Panc1 (cell line): ENCODE measurements at regions not wholly inside any gene's neighbourhood (a gene's known extent, or its start where the extent isn't known, plus 50 kb on each side); places are given as distances from the start of the nearest gene placed in this dataset.

Source experiments
- ATAC-seq: fragments of 200-7000 bp; cut with Tn5 transposase; 2 replicates; pipeline ENCODE4 v1.9.1; 2020; ENCODE audit warnings: mild to moderate bottlenecking, moderate library complexity
- BruUV-seq: library from RNA; stranded (reverse); fragments of 400-500 nt; replicated peaks from 2 replicates; lab custom pipeline; 2021; lab: Mats Ljungman, UMichigan
- CTCF ChIA-PET: fragments of 300-600 bp; sonication (Branson Sonifier 250); formaldehyde crosslinking; loops from one replicate; lab custom pipeline; 2022; ENCODE audit warnings: antibody characterized with exemption; lab: Charles Lee
- POLR2A ChIA-PET: fragments of 300-600 bp; sonication (Branson Sonifier 250); formaldehyde crosslinking; loops from one replicate; lab custom pipeline; 2022; ENCODE audit warnings: antibody characterized with exemption; lab: Charles Lee
- DNase-seq: peaks from one replicate; pipeline ENCODE4 v3.0.0-alpha.2; 2010; ENCODE audit warnings: low read depth, low spot score
- H3K27ac ChIP-seq: 2 replicates; pipeline ENCODE4 v1.5.1; 2011; ENCODE audit warnings: mild to moderate bottlenecking, low read length, inconsistent platforms
- H3K27me3 ChIP-seq: fragments of 200-500 bp; sonication (Bioruptor generic); 2 replicates; pipeline ENCODE4 v1.6.0; 2014; ENCODE audit warnings: low read length, inconsistent platforms; ENCODE audit not compliant: control insufficient read depth, insufficient read depth
- H3K36me3 ChIP-seq: fragments of 200-500 bp; sonication (Bioruptor generic); 2 replicates; pipeline ENCODE4 v1.5.1; 2014; ENCODE audit warnings: inconsistent platforms, mild to moderate bottlenecking, low read length, moderate library complexity; ENCODE audit not compliant: control insufficient read depth, insufficient read depth
- H3K4me1 ChIP-seq: 2 replicates; pipeline ENCODE4 v1.5.1; 2011; ENCODE audit warnings: inconsistent platforms, mild to moderate bottlenecking, low read length, moderate library complexity; ENCODE audit not compliant: control insufficient read depth, insufficient read depth
- H3K4me3 ChIP-seq, 2 experiments: 2 replicates each; pipeline ENCODE4 v1.5.1; 2011 to 2012; ENCODE audit warnings: low read depth in 2 of 2, low read length in 2 of 2, mild to moderate bottlenecking in 2 of 2, inconsistent platforms in 1 of 2, moderate library complexity in 1 of 2
- H3K9me3 ChIP-seq: fragments of 200-500 bp; sonication (Bioruptor generic); 2 replicates; pipeline ENCODE4 v1.5.1; 2014; ENCODE audit warnings: low read depth, mild to moderate bottlenecking, inconsistent platforms, low read length, moderate library complexity; ENCODE audit not compliant: control insufficient read depth, insufficient read depth
- CTCF ChIP-seq: fragments of 450-650 bp; IDR thresholded peaks from 2 replicates; pipeline ENCODE4 v1.5.1; 2017; ENCODE audit warnings: mild to moderate bottlenecking
- POLR2AphosphoS5 ChIP-seq: IDR thresholded peaks from 2 replicates; pipeline ENCODE4 v1.6.1; 2012; ENCODE audit warnings: mild to moderate bottlenecking, low read depth, low read length, moderate library complexity
- REST ChIP-seq, 2 experiments: IDR thresholded peaks; 2 replicates each; pipeline ENCODE4 v1.6.1; 2011 to 2012; ENCODE audit warnings: low read depth in 2 of 2, control low read depth in 1 of 2, low read length in 1 of 2, mild to moderate bottlenecking in 1 of 2, moderate library complexity in 1 of 2; ENCODE audit not compliant: insufficient read depth in 1 of 2
- SIN3A ChIP-seq: IDR thresholded peaks from 2 replicates; pipeline ENCODE4 v1.6.1; 2012; ENCODE audit warnings: low read depth, mild to moderate bottlenecking, low read length, moderate library complexity, borderline replicate concordance; ENCODE audit not compliant: insufficient read depth
- TCF7L2 ChIP-seq: IDR thresholded peaks from 2 replicates; pipeline ENCODE4 v1.6.1; 2011; ENCODE audit warnings: mild to moderate bottlenecking, low read depth, low read length, inconsistent platforms
- in situ Hi-C: cut with HindIII; loops from 2 replicates; pipeline ENCODE4 v1.10.0; 2016; ENCODE audit warnings: low sequenced_read_pairs, low pct_unique_long_range_greater_than_20kb
- intact Hi-C: fragments of 100-400 bp; cut with micrococcal nuclease; formaldehyde crosslinking; loops from one replicate; pipeline ENCODE4 v1.10.0; 2022; ENCODE audit not compliant: unreplicated experiment

GRCh38 chr21:24730661-24731060 lies 876.6 kb downstream of the MRPL39 start:
- H3K27ac ChIP-seq, result no peak overlapping the region
- POLR2A ChIA-PET, result no interaction called here
- intact Hi-C loops (no loop called here), in situ Hi-C loops (no loop called here)
- no peak for ATAC-seq
- H3K9me3 ChIP-seq, result no peaks in the 10 kb centered on the region
- no peak for DNase-seq
- CTCF ChIA-PET, result no interaction called here
- no peak overlapping the region for H3K4me3 ChIP-seq
- no peaks in the 10 kb centered on the region for H3K27me3 ChIP-seq
- BruUV-seq, result no TSS peak
- H3K36me3 ChIP-seq, result no peaks in the 10 kb centered on the region
- TF ChIP-seq TCF7L2 (no peak), REST (IDR thresholded peaks at IDR 0.05; ENCODE audit: insufficient read depth in 1 of 2, low read depth in 2 of 2, low read length in 1 of 2) (no peak), CTCF (no peak), SIN3A (no peak)
- no peaks in the 10 kb centered on the region for H3K4me1 ChIP-seq

GRCh38 chr21:24729568-24729967 lies 877.7 kb downstream of the MRPL39 start:
- H3K27ac ChIP-seq, result no peak overlapping the region
- ATAC-seq, result no peak
- no peak overlapping the region for H3K4me3 ChIP-seq
- intact Hi-C loops, result no loop called here
- H3K4me1 ChIP-seq, result no peaks in the 10 kb centered on the region
- ChIA-PET POLR2A (no interaction called here), CTCF (interaction anchor here (0.6 kb wide), 1 partner anchor 144 kb away, joined by 5 read pairs; no protein-coding TSS in a partner anchor)
- no peak for TF ChIP-seq REST (IDR thresholded peaks at IDR 0.05; ENCODE audit: insufficient read depth in 1 of 2, low read depth in 2 of 2, low read length in 1 of 2)
- TF ChIP-seq SIN3A, result no peak
- no peak for TF ChIP-seq POLR2AphosphoS5
- TF ChIP-seq TCF7L2, result no peak
- TF ChIP-seq CTCF, result no peak
- DNase-seq, result no peak
- no peaks in the 10 kb centered on the region for H3K9me3 ChIP-seq
- BruUV-seq, result no TSS peak
- no peaks in the 10 kb centered on the region for H3K36me3 ChIP-seq
- H3K27me3 ChIP-seq, result no peaks in the 10 kb centered on the region
- in situ Hi-C loops, result no loop called here
